ENCODE measurements at regions not wholly inside any gene's neighbourhood (a gene's known extent, or its start where the extent isn't known, plus 50 kb on each side); places are given as distances from the start of the nearest gene placed in this dataset.

DNA sequence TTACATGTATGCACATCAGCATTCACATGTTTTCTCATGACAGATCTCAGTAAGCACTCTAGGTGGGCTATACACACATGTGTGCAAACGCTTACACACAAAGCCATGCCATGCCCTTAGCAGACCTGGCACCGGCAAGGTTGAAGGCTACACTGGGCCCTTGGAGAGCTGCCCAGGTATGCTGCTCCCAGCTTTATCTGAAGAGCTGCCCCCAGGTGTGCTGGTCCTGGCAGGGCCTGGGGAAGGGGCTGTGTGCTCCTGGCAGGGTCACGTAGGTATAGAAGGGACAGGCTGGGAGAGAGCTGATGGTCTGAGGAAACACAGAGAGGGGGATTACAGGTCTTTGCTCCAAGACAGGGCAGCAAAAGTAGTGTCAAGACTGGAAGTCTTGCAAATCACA is 146.7 kb upstream of the VANGL1 start:
- in situ Hi-C loops (cut with HindIII; ENCODE audit: low sequenced_read_pairs): no loop called here

DNA sequence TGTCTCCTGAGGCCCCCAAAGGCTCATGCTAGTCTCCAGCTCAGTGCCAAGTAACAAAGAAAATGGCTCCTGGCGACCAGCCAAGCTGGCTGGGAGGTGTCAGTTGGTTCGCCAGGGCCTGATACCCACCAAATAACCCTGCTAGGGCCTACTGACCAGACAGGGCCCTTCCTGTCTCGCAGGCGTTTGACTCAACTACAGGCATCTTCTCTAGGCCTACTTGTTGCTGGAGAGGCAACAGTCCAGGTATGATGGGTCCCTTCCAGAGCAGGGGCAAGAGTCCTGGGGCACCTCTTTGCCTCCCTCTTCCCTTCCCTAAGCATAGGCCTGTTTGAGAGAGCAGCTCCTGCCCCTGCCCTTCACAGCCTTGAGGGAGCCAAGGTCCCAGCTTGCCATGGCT is 147.9 kb upstream of the VANGL1 start:
- in situ Hi-C loops (cut with HindIII; ENCODE audit: low sequenced_read_pairs): no loop called here

DNA sequence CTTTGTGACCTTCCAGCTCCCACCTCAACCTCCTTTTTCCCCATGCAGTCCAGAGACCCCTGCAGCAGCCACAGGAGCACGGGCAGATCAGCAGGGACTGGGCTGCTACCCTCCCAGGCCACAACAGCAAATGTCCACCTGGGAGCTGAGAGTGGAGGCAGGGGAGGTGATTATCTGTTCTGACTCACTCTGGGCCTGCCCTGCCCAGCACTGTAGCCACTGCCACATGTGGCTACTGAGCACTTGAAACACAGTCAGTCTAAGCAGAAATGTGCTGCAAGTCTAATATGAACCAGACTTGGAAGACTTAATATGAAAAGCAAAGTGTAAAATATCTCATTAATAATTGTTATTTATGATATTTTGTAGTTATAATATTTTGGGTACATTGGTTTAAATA is 148.9 kb upstream of the VANGL1 start:
- in situ Hi-C loops (cut with HindIII; ENCODE audit: low sequenced_read_pairs): no loop called here

DNA sequence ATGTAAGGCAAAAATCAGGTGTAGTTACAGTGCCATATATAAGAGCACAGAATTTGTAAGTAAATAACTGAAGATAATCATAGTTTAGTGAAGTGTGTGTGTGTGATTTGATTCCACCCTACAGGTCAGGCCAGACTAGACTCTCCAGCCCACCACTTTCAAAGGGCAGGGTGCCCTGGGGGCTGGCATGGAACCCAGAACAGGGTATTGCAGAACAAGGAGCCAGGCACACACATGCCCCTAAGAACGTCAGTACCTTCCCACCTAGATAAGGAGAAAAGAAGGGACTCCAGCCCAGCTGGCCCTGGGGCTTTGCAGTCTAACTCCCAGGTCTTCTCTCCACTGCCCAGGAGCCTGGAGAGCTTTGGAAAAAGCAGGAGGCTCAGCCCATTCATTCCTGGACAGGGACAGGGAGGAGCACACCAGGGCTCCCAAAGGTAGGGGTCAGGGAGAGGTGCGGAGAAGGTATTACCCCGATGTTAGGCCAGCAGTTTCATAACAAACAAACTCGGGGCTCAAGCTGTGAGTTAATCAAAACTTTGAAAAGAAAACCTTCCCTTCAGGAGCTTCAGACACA is 149.7 kb upstream of the VANGL1 start:
- in situ Hi-C loops (cut with HindIII; ENCODE audit: low sequenced_read_pairs): no loop called here

DNA sequence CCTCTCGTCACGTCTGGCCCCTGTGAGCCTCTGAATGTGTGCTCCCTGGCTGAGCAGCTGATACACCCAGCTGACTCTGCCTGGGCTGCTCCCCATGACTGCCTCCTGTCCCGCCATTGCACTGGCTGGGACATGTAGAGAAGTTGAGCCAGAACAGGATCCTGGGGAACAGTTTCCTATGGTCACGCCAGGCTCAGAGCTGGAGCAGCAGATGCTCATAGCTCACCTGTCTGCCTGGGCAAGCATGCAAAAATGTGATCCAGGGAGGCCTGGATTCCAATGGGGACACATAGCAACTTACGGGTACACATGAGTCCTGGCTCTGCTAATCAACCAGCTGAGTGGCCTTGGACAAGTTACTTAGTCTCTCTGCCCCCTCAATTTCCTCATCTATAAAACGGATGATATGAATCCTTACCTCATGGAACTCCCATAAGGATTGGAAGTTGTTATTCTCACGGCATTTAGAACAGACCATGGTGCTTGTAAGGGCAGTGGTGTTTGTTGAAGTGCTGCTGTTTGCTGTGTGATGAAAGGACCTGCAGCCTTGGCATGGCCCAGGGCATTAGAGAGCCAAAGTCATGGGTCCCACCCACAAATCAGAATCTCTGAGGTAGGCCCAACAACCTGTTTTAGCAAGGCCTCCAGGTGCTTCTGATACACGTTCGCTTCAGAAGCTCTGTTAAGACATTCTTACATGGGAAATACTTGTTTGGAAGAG is 150.3 kb upstream of the VANGL1 start:
- in situ Hi-C loops (cut with HindIII; ENCODE audit: low sequenced_read_pairs): no loop called here

DNA sequence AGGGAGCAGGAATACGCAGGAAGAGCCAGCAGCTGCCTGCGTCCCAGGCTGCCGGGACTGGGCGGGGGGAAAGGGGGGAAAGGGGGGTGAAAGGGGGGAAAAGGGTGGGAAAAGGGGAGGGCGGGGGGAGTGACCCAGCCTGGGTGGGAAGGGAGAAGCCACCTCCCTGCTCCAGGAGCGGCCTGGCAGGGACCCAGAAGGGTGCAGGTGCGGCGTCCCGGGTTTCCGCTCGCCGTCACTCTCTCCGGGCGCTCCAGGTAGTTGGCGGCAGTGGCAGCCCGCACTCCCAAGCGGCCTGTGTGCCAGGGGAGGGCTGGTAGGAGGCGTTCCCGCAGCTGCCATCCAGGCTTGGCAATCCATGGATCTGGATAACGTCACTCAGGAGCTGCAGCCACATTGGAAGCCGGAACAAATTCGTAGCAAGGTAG is 141.0 kb upstream of the NGF start:
- in situ Hi-C loops (cut with HindIII; ENCODE audit: low sequenced_read_pairs): no loop called here

DNA sequence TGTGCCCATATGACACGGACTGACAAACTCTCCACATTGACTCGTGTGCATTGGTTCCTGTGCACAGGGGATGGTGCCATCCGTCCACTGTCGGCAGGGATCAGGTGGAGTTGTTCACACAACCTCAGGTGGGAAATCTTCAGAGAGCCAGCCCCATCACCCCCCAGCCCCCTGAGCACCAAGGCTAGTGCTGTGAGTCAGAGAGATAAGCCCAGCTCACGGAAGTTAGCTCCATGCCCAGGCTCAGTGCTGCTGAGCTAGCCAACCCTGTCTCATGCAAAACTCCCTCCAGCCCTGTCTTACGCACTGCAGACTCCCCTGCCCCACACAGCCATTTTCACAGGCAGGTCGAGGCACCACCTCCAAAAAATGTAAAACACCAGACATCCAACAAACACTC is 139.0 kb upstream of the NGF start:
- in situ Hi-C loops (cut with HindIII; ENCODE audit: low sequenced_read_pairs): no loop called here

DNA sequence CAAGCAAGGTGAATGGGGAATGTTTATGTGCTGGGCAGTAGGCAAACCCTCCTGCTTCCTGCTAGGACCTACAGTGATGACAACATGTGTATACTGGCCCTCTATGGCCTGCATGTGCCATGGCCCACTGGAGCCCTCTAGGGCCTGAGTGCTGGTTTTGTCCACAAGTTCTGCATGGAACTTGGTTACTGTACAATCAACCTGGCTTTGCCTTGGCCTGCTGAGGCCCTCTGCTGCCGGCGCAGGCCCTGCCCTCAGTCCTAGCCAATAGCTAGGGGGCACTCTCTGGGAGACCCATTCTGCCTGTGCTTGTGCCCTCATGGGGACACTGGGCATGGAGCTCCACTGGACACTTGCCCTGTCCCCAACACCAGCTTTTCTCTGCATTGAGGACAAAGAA is 138.6 kb upstream of the NGF start:
- in situ Hi-C loops (cut with HindIII; ENCODE audit: low sequenced_read_pairs): no loop called here

DNA sequence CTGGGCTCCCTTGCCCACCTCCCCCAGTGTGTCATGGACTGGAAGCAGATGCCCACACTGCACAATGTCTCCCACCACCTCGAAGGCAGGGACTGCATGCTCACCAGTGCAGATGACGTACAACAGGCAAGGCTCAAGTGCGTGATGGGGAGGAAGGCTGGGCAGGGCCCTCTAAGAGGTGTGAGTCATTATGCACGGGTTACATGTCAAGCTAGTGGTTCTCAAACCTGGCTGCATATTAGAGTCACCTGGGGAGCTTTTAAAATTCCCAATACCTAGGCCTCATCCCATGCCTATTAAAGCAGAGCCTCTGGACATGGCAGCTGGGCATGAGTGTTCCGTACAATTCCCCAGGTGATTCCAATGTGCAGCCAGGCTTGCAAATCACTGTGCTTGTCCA is 137.9 kb upstream of the NGF start:
- in situ Hi-C loops (cut with HindIII; ENCODE audit: low sequenced_read_pairs): no loop called here

DNA sequence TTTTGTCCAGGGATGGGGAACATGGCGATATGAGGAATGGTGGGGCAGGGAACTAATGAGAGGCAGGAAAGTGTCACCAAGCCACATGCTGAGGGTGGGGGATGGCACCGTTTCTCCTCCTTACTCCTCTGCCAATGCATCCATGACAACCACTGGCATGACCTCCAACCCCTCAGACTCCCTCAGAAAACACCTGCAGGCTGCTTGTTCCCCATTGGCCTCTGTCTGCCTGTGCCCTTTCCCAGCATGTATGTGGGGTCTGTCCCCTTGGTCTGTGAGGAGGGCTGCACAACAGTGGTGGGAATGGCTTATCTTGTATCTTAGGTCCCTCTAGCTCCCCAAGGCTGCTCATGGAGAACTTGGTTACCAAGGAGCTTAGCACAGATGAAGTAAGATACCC is 137.2 kb upstream of the NGF start:
- in situ Hi-C loops (cut with HindIII; ENCODE audit: low sequenced_read_pairs): no loop called here

DNA sequence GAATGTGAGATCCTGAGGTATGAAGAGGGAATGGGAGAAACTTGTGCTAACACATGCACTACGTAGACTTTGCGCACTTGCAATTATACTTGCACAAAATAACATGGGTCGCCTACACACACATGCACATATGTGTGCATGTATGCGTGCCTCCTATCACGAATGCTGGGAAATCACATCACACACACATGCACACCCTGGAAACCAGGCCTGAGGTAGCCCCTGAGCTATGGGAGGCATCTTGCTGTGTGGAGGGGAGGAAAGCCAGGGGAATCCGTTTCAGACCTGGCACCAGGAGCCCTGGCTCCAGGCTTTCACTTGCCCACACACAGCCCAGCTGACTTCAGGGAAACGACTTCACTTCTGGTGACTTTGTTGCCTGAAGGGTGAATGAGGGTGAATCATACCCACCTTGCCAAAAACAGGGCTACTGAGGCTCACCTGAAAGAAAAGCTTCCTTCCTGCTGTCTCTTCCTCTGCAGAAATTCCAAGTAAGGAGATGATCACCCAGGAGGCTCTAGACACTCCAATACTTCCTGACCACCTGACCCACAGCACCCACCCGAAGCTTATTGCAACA is 136.0 kb upstream of the NGF start:
- in situ Hi-C loops (cut with HindIII; ENCODE audit: low sequenced_read_pairs): loop anchor here (5.0 kb wide), 1 partner anchor 73 kb away; no protein-coding TSS in a partner anchor

DNA sequence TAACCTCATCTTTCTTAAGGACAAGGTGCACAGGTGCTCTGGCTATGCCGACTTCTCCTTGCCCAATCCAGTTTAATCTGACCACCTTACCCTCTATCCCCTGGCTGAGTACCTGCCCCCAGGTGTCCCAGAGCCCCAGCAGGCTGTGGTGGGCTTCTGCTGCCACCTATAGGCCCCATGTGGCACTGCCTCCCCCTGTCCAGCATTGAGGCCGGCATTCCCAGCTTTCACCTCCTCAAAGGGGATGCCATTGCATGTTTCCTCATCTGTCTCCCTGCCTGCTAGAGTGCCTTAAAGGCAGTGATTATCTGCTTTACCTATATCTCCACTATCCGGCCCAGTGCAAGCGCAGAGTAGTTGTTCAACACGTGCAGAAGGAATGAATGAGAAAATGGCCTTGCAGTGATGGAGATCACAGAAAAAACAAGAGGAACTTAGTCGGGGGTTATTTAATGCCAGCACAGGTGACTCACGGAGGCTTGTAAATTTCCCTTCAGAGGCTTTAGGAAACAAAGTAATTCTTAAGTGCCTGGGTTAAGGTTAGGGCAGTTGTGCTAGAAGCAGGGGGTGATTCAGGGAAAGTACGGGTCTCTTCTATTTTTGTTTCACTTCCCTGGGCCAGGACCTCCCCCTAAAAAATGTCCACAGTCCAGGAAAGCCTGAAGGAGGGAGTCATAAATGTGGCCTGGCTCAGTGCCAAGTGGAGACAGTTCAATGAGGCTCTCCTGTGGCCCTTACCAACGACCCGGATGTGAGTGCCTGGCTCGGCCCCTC is 131.8 kb upstream of the NGF start:
- in situ Hi-C loops (cut with HindIII; ENCODE audit: low sequenced_read_pairs): loop anchor here (5.0 to 10.0 kb wide), 3 partner anchors 77 to 333 kb away; no protein-coding TSS in a partner anchor

DNA sequence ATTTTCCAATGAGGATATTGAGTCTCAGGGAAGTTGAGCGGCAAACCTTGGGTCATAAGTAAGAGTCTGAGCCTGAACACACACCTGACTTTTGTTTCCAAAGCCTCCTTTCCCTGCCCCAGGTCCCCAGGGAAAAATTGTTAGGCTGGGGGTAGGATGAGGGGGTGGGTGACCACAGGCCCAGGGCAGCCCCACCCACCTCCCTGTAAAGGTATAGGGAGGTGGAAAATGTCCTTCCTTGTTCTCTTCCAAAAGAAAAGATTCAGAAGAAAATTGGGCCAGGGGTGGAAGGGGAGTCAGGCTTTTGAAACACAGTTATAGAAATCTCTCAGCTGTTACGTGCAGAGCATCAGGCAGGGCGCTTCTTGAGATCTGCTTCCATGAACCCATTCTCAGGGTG is 129.7 kb upstream of the NGF start:
- in situ Hi-C loops (cut with HindIII; ENCODE audit: low sequenced_read_pairs): loop anchor here (5.0 to 10.0 kb wide), 2 partner anchors 93 to 330 kb away; no protein-coding TSS in a partner anchor

DNA sequence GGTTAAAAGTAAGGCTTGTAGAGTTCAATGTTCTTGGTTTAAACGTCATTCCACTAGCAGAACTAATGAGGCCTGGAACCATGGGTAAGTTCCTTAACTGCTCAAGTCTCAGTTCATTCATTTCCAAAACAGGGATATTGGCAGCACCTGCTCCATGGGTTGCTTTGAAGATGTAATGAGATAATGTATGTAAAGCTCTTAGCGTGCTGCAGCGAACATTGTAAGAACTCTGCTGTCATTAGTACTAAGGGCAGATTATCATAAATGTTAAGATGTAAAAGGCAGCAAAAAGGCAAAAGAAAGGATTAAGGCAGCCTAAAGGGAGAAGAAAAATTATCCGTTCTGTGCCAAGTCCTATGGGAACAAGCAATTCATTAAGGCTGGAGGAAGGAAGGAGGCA is 129.1 kb upstream of the NGF start:
- in situ Hi-C loops (cut with HindIII; ENCODE audit: low sequenced_read_pairs): loop anchor here (5.0 to 10.0 kb wide), 2 partner anchors 92 to 330 kb away; no protein-coding TSS in a partner anchor

DNA sequence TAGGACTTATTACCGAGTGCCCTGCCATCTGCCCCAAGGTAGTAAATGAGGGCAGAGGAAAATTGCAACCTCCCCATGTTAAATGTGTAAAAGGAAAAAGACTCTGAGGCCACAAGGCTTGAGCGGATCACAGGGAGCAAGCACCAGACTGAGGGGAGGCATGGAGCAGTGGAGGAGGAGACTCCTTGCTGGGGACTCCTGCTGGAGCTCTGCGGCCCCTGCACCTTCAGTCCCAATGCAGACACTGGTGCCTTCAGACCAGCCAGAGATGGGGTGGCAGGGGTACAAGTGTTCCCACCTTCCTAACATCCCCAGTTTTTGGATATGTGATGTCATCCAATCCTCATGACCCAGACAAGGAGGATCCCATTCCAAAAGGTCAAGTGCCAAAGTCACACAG is 128.4 kb upstream of the NGF start:
- in situ Hi-C loops (cut with HindIII; ENCODE audit: low sequenced_read_pairs): loop anchor here (5.0 to 10.0 kb wide), 2 partner anchors 92 to 329 kb away; no protein-coding TSS in a partner anchor

DNA sequence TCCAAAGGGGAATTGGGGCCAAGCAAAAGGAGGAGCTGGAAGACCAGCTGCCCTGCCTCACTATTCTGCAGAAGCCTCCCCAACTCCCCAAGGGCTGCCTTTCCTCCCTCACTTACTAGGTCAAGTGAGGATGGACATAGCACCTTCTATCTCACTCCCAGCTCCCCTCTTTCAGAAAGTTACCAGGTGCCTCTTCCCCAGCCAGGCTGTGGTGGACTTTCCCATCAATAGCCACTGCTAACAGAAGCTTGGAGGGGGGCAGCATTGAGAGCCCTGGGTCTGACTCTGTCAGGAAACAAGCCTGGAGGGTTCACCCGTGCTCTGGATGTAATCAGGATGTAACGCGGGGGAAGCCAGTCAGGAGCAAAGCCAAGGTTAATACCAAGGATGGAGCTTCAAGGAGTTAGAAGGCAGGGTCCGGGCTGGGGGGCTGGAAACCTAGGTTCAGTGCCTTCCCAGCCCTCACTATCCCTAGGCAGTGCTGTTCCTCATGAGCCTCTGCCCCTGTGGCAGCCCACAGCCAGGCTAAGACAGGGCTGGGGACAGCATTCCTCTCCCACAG is 127.8 kb upstream of the NGF start:
- in situ Hi-C loops (cut with HindIII; ENCODE audit: low sequenced_read_pairs): loop anchor here (5.0 to 10.0 kb wide), 2 partner anchors 91 to 329 kb away; no protein-coding TSS in a partner anchor

DNA sequence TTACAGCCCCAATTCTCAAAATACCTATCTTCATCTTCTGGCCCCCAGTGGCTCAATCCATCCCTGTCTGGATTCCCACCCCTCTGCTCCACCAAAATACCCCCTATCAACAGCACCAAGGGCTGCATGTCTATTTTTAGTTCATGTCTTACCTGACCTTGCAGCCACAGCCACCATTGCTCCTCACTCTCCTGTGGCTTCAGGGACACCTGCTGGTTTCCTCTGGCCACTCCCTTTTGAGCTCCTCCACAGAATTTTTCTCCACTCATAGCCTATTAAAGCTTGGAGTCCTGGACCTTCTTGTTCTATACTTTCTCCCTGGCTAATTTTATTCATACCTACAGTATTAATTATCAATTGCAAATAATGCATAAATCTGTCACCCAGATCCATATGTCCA is 125.3 kb upstream of the NGF start:
- in situ Hi-C loops (cut with HindIII; ENCODE audit: low sequenced_read_pairs): loop anchor here (10.0 kb wide), 1 partner anchor 89 kb away; no protein-coding TSS in a partner anchor

DNA sequence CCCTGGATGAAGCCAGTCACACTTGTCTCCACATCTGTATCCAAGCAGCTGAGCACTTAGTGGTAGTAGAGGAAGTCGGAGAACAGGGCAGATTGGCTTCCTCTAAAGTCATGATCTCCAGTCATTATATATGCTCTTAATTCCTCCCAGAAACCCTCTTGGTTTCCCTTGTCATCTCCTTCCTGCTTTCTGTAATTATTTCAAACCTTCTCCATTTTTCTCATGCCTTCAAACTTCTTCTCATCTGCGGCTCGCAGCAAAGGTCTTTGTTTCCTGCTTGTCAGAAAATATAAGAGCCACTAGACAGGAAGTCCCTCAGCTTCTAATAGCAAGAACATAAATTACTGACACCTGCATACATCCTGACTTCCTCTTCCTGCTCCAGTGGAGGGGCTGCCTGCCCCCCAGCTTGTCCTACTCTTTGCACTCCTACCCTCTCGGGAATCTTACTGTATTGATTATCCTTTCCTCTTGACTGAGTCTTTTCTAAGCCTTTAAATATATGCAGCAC is 124.6 kb upstream of the NGF start:
- in situ Hi-C loops (cut with HindIII; ENCODE audit: low sequenced_read_pairs): loop anchor here (10.0 kb wide), 1 partner anchor 88 kb away; no protein-coding TSS in a partner anchor

DNA sequence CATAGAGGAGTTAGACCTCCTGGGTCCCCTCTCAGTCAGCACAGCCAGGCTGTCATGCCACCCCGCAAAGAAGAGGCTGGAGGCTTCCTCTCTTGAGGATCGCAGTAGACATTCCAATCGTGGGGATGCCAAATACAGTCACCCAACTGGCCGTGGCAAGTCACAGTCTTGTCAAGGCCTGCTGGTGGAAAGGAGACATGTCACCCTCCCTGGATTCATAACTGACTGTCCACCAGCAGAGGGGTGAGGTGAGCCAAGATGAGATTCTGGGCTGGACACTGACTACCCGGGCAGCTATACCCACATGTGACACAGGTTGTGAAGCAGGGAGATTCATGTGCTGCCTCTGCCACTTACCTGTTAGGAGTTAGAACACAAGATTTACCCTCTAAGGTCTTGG is 123.5 kb upstream of the NGF start:
- in situ Hi-C loops (cut with HindIII; ENCODE audit: low sequenced_read_pairs): loop anchor here (10.0 kb wide), 1 partner anchor 87 kb away; no protein-coding TSS in a partner anchor

DNA sequence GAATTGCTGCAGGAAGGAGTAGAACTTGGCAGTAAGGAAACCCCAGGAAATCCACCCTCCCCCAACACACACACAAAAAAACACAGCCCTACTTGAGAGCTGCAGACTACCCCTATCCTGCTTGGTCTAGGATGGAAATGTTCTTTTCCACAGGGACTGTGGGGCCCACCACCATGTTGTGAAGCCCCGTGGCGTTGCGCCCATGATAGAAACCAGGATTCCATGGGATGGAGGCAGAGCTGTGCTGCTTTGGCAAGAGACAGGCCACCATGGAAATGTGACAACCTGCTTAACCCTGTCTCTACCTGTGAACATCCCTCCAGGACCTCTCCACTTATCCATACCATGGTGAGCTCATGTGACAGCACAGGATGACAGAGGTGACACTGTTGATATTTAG is 121.1 kb upstream of the NGF start:
- in situ Hi-C loops (cut with HindIII; ENCODE audit: low sequenced_read_pairs): no loop called here
